SK-N-SH treated with all-trans-retinoic acid at 6 μM for 48 hours (cell line): ENCODE measurements at regions not wholly inside any gene's neighbourhood (a gene's known extent, or its start where the extent isn't known, plus 50 kb on each side); places are given as distances from the start of the nearest gene placed in this dataset.

Source experiments
- ATAC-seq: fragments of 200-7000 bp; cut with Tn5 transposase; 3 replicates; pipeline ENCODE4 v1.9.1; 2020; ENCODE audit warnings: mild to moderate bottlenecking, moderate library complexity
- CSDC2 ChIP-seq: fragments of 250-450 bp; sonication (Bioruptor Pico); IDR thresholded peaks from 2 replicates; pipeline ENCODE4 v1.5.0; 2020; ENCODE audit warnings: mild to moderate bottlenecking, moderate library complexity
- ESRRG ChIP-seq: fragments of 250-450 bp; sonication (Bioruptor Pico); IDR thresholded peaks from 2 replicates; pipeline ENCODE4 v1.6.1; 2021; ENCODE audit warnings: mild to moderate bottlenecking
- ISL1 ChIP-seq: fragments of 250-450 bp; sonication (Bioruptor Pico); IDR thresholded peaks from 2 replicates; pipeline ENCODE4 v2.1.2; 2022; ENCODE audit warnings: mild to moderate bottlenecking, moderate library complexity
- OSR1 ChIP-seq: fragments of 250-450 bp; sonication (Bioruptor Pico); IDR thresholded peaks from 2 replicates; pipeline ENCODE4 v1.8.0; 2022; ENCODE audit warnings: moderate library complexity, mild to moderate bottlenecking, inconsistent platforms
- PPARA ChIP-seq: fragments of 250-450 bp; sonication (Bioruptor Pico); IDR thresholded peaks from 2 replicates; pipeline ENCODE4 v1.5.0; 2020; ENCODE audit warnings: mild to moderate bottlenecking, borderline replicate concordance
- RARB ChIP-seq: fragments of 250-450 bp; sonication (Bioruptor Pico); IDR thresholded peaks from 2 replicates; pipeline ENCODE4 v1.8.0; 2021; ENCODE audit warnings: mild to moderate bottlenecking, moderate library complexity
- TOX ChIP-seq: fragments of 250-450 bp; sonication (Bioruptor Pico); IDR thresholded peaks from 2 replicates; pipeline ENCODE4 v1.8.0; 2021; ENCODE audit warnings: mild to moderate bottlenecking, moderate library complexity, borderline replicate concordance
- ZFP30 ChIP-seq: fragments of 450-650 bp; formaldehyde crosslinking; IDR thresholded peaks from 2 replicates; pipeline ENCODE4 v1.5.0; 2022; ENCODE audit warnings: mild to moderate bottlenecking, moderate library complexity
- ZNF565 ChIP-seq: fragments of 450-650 bp; formaldehyde crosslinking; conservative IDR thresholded peaks from 2 replicates; pipeline ENCODE4 v1.5.0; 2020; ENCODE audit warnings: low read depth, mild to moderate bottlenecking, moderate library complexity
- ZNF70 ChIP-seq: fragments of 450-650 bp; formaldehyde crosslinking; IDR thresholded peaks from 2 replicates; pipeline ENCODE4 v1.5.0; 2020; ENCODE audit warnings: mild to moderate bottlenecking, moderate library complexity
- ZNF8 ChIP-seq: fragments of 450-650 bp; formaldehyde crosslinking; IDR thresholded peaks from 2 replicates; pipeline ENCODE4 v1.5.0; 2020; ENCODE audit warnings: mild to moderate bottlenecking, moderate library complexity
- TF ChIP-seq, protein P1 (sequence below): fragments of 250-450 bp; sonication (Bioruptor Pico); IDR thresholded peaks from 2 replicates; pipeline ENCODE4 v1.8.0; 2021; ENCODE audit warnings: low read depth, mild to moderate bottlenecking, moderate library complexity, borderline replicate concordance
- TF ChIP-seq, protein P2 (sequence below): fragments of 250-450 bp; sonication (Bioruptor Pico); IDR thresholded peaks from 2 replicates; pipeline ENCODE4 v1.5.1; 2021; ENCODE audit warnings: mild to moderate bottlenecking, moderate library complexity
- TF ChIP-seq, protein P3 (sequence below): fragments of 250-450 bp; sonication (Bioruptor Pico); IDR thresholded peaks from 2 replicates; pipeline ENCODE4 v1.8.0; 2020; ENCODE audit warnings: mild to moderate bottlenecking, moderate library complexity, borderline replicate concordance
- TF ChIP-seq, protein P4 (sequence below): fragments of 250-450 bp; sonication (Bioruptor Pico); IDR thresholded peaks from 2 replicates; pipeline ENCODE4 v1.5.0; 2020; ENCODE audit warnings: mild to moderate bottlenecking, moderate library complexity

DNA sequence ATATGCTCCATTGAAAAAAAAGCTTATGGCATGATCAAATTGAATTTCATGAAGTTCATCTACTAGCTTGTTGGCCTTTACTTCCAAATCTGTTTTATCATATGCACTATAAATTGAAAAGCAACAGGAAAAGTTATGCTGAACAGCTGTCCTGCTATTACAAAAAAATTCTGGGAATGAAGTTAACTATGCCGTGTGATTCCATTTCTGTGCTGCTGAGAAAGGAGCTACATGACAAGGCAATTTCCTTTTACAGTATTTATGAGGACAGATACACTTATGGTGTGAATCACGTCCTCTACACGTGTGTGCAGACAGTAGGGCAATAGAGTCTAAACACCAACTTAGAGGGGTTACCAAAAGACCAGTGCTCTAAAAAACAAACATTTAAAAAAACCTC lies 426.5 kb upstream of the AKR1E2 start:
- no peak for ATAC-seq
- TF ChIP-seq RARB (CRISPR knock-in tag): no peak
- TF ChIP-seq, protein P1, sequence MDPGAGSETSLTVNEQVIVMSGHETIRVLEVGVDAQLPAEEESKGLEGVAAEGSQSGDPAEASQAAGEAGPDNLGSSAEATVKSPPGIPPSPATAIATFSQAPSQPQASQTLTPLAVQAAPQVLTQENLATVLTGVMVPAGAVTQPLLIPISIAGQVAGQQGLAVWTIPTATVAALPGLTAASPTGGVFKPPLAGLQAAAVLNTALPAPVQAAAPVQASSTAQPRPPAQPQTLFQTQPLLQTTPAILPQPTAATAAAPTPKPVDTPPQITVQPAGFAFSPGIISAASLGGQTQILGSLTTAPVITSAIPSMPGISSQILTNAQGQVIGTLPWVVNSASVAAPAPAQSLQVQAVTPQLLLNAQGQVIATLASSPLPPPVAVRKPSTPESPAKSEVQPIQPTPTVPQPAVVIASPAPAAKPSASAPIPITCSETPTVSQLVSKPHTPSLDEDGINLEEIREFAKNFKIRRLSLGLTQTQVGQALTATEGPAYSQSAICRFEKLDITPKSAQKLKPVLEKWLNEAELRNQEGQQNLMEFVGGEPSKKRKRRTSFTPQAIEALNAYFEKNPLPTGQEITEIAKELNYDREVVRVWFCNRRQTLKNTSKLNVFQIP (CRISPR knock-in tag): no peak
- TF ChIP-seq, protein P2, sequence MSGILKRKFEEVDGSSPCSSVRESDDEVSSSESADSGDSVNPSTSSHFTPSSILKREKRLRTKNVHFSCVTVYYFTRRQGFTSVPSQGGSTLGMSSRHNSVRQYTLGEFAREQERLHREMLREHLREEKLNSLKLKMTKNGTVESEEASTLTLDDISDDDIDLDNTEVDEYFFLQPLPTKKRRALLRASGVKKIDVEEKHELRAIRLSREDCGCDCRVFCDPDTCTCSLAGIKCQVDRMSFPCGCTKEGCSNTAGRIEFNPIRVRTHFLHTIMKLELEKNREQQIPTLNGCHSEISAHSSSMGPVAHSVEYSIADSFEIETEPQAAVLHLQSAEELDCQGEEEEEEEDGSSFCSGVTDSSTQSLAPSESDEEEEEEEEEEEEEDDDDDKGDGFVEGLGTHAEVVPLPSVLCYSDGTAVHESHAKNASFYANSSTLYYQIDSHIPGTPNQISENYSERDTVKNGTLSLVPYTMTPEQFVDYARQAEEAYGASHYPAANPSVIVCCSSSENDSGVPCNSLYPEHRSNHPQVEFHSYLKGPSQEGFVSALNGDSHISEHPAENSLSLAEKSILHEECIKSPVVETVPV: no peak
- no peak for TF ChIP-seq ZNF8 (CRISPR knock-in tag)
- TF ChIP-seq ISL1 (CRISPR knock-in tag): no peak
- no peak for TF ChIP-seq ESRRG (CRISPR knock-in tag)
- TF ChIP-seq OSR1 (CRISPR knock-in tag): no peak
- TF ChIP-seq TOX (CRISPR knock-in tag): no peak
- no peak for TF ChIP-seq PPARA (CRISPR knock-in tag)
- TF ChIP-seq, protein P3, sequence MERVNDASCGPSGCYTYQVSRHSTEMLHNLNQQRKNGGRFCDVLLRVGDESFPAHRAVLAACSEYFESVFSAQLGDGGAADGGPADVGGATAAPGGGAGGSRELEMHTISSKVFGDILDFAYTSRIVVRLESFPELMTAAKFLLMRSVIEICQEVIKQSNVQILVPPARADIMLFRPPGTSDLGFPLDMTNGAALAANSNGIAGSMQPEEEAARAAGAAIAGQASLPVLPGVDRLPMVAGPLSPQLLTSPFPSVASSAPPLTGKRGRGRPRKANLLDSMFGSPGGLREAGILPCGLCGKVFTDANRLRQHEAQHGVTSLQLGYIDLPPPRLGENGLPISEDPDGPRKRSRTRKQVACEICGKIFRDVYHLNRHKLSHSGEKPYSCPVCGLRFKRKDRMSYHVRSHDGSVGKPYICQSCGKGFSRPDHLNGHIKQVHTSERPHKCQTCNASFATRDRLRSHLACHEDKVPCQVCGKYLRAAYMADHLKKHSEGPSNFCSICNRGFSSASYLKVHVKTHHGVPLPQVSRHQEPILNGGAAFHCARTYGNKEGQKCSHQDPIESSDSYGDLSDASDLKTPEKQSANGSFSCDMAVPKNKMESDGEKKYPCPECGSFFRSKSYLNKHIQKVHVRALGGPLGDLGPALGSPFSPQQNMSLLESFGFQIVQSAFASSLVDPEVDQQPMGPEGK (CRISPR knock-in tag): no peak

DNA sequence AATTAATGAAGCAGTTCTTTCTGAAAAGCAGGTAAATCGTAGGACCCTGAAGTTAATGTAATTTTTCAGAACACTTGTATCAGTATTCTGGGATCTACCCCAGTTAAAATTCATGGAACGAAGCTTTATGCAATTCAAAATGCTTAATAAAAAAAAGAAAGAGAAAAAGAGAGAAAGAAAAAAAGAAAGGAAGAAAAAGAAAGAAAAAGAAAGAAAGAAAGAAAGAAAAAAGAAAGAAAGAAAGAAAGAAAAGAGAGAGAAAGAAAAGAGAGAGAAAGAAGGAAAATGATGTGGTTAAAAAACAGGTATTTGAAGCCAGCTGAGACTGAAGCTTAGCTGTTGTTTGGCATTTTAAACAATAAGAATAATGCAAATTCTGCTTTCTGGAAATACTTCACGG lies 427.4 kb upstream of the AKR1E2 start:
- ATAC-seq: no peak
- TF ChIP-seq ZFP30 (CRISPR knock-in tag): no peak
- TF ChIP-seq, protein P3 (CRISPR knock-in tag): no peak
- TF ChIP-seq, protein P4, sequence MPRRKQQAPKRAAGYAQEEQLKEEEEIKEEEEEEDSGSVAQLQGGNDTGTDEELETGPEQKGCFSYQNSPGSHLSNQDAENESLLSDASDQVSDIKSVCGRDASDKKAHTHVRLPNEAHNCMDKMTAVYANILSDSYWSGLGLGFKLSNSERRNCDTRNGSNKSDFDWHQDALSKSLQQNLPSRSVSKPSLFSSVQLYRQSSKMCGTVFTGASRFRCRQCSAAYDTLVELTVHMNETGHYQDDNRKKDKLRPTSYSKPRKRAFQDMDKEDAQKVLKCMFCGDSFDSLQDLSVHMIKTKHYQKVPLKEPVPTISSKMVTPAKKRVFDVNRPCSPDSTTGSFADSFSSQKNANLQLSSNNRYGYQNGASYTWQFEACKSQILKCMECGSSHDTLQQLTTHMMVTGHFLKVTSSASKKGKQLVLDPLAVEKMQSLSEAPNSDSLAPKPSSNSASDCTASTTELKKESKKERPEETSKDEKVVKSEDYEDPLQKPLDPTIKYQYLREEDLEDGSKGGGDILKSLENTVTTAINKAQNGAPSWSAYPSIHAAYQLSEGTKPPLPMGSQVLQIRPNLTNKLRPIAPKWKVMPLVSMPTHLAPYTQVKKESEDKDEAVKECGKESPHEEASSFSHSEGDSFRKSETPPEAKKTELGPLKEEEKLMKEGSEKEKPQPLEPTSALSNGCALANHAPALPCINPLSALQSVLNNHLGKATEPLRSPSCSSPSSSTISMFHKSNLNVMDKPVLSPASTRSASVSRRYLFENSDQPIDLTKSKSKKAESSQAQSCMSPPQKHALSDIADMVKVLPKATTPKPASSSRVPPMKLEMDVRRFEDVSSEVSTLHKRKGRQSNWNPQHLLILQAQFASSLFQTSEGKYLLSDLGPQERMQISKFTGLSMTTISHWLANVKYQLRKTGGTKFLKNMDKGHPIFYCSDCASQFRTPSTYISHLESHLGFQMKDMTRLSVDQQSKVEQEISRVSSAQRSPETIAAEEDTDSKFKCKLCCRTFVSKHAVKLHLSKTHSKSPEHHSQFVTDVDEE (CRISPR knock-in tag): no peak
- TF ChIP-seq TOX (CRISPR knock-in tag): no peak
- no peak for TF ChIP-seq CSDC2 (CRISPR knock-in tag)
- TF ChIP-seq, protein P2: no peak
- TF ChIP-seq ESRRG (CRISPR knock-in tag): no peak

DNA sequence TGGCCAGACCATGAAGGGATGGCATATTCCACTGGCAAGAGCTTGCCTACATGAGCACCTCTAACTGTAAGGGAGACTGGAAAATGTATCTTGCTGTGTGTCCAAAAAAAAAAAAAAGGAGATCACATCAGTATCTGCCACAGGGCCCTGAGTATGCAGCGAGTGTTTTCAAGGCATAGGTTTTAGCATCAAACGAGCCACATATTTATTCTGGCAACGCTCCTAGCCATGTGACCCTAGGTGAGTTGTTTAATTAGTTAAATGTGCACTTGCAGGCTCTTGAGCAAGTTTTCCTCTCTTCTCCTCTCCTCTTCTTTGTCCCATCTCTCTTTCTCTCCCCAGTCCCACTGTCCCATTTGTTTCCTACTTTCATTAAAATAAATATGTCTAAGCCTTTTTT lies 428.7 kb upstream of the AKR1E2 start:
- TF ChIP-seq, protein P2: no peak
- TF ChIP-seq ESRRG (CRISPR knock-in tag) (no peak), ZNF70 (no peak), ZNF565 (CRISPR knock-in tag) (no peak)
- ATAC-seq: no peak
